Keratinocyte (primary cell): ENCODE measurements at regions not wholly inside any gene's neighbourhood (a gene's known extent, or its start where the extent isn't known, plus 50 kb on each side); places are given as distances from the start of the nearest gene placed in this dataset.

Experiments used
- DNase-seq: peaks from one replicate; pipeline ENCODE4 v3.0.0-alpha.2; 2011; ENCODE audit warnings: low read depth, missing footprints, low spot score
- FAIRE-seq: peaks from 2 replicates; lab custom pipeline; 2011; peaks lifted over from hg19 to GRCh38; lab: Jason Lieb, UNC
- H2AFZ ChIP-seq: 2 replicates; pipeline ENCODE4 v1.6.0; 2012; ENCODE audit warnings: low read length, control low read depth, inconsistent platforms; ENCODE audit not compliant: control insufficient read depth
- H3K27ac ChIP-seq: 2 replicates; pipeline ENCODE4 v1.5.1; 2011; ENCODE audit warnings: low read length; ENCODE audit not compliant: control insufficient read depth, insufficient read depth
- H3K27me3 ChIP-seq: 3 replicates; pipeline ENCODE4 v1.6.0; 2011; ENCODE audit warnings: low read length; ENCODE audit not compliant: control insufficient read depth, insufficient read depth; ENCODE audit errors: extremely low read depth
- H3K36me3 ChIP-seq, 2 experiments: 2 replicates in 1 of 2; 3 replicates in 1 of 2; pipeline ENCODE4 v1.5.1; 2011; ENCODE audit warnings: low read length in 2 of 2, mild to moderate bottlenecking in 1 of 2; ENCODE audit not compliant: control insufficient read depth in 2 of 2, insufficient read depth in 2 of 2; ENCODE audit errors: extremely low read depth in 1 of 2
- H3K4me1 ChIP-seq: 3 replicates; pipeline ENCODE4 v1.5.1; 2011; ENCODE audit warnings: low read length; ENCODE audit not compliant: control insufficient read depth, insufficient read depth; ENCODE audit errors: extremely low read depth
- H3K4me2 ChIP-seq: 3 replicates; pipeline ENCODE4 v1.6.0; 2011; ENCODE audit warnings: low read depth, low read length; ENCODE audit not compliant: control insufficient read depth, insufficient read depth; ENCODE audit errors: extremely low read depth
- H3K4me3 ChIP-seq, 3 experiments: fragments of 200-600 bp in 1 of 3; sonication (generic) in 1 of 3; 2 replicates in 2 of 3; 3 replicates in 1 of 3; pipeline ENCODE4 v1.5.1; 2011 to 2016; ENCODE audit warnings: low read length in 3 of 3, mild to moderate bottlenecking in 3 of 3, control low read depth in 2 of 3, inconsistent platforms in 1 of 3, low read depth in 1 of 3, mixed read lengths in 1 of 3, mixed run types in 1 of 3, moderate library complexity in 1 of 3; ENCODE audit not compliant: control insufficient read depth in 2 of 3, insufficient read depth in 2 of 3; ENCODE audit errors: extremely low read depth in 1 of 3
- H3K79me2 ChIP-seq: 2 replicates; pipeline ENCODE4 v1.6.0; 2012; ENCODE audit warnings: low read length; ENCODE audit not compliant: control insufficient read depth, insufficient read depth
- H3K9ac ChIP-seq: 3 replicates; pipeline ENCODE4 v1.6.0; 2011; ENCODE audit warnings: low read length; ENCODE audit not compliant: control insufficient read depth, insufficient read depth; ENCODE audit errors: extremely low read depth
- H3K9me1 ChIP-seq: 3 replicates; pipeline ENCODE4 v1.6.0; 2011; ENCODE audit warnings: low read length; ENCODE audit not compliant: control insufficient read depth, insufficient read depth; ENCODE audit errors: extremely low read depth
- H3K9me3 ChIP-seq: 2 replicates; pipeline ENCODE4 v1.5.1; 2012; ENCODE audit warnings: low read depth, low read length; ENCODE audit not compliant: control insufficient read depth
- H4K20me1 ChIP-seq: 3 replicates; pipeline ENCODE4 v1.6.0; 2011; ENCODE audit warnings: low read length; ENCODE audit not compliant: control insufficient read depth, insufficient read depth; ENCODE audit errors: extremely low read depth
- CTCF ChIP-seq, 3 experiments: IDR thresholded peaks in 1 of 3; conservative IDR thresholded peaks in 1 of 3; optimal IDR thresholded peaks in 1 of 3; 2 replicates in 2 of 3; 3 replicates in 1 of 3; pipeline versions ENCODE3 to v1.5.1; 2011; ENCODE audit warnings: low read length in 3 of 3, mild to moderate bottlenecking in 3 of 3, moderate library complexity in 2 of 3, control low read depth in 1 of 3, inconsistent platforms in 1 of 3; ENCODE audit not compliant: insufficient read depth in 2 of 3; ENCODE audit errors: extremely low read depth in 1 of 3
- EZH2 ChIP-seq: IDR thresholded peaks from one replicate; pipeline ENCODE4 v1.6.1; 2012; ENCODE audit warnings: inconsistent platforms, mild to moderate bottlenecking, low read length, moderate library complexity
- dilution Hi-C: fragments of 300-500 bp; cut with MboI; formaldehyde crosslinking; loops from one replicate; pipeline ENCODE4 v1.7.0; 2020; ENCODE audit warnings: low sequenced_read_pairs; ENCODE audit not compliant: extremely low pct_ligation_motif_present

- FAIRE-seq (no peak), DNase-seq (no peak)
- dilution Hi-C loops, result no loop called here
- Histone ChIP-seq H3K4me3 (no peak overlapping the region), H3K9me3 (no peaks in the 10 kb centered on the region), H3K4me1 (peaks cover 9% of the 10 kb centered on the region), H3K9ac (no peak overlapping the region), H3K79me2 (no peaks in the 10 kb centered on the region), H3K4me2 (no peak overlapping the region), H3K27ac (no peak overlapping the region), H3K27me3 (no peaks in the 10 kb centered on the region), H3K9me1 (no peaks in the 10 kb centered on the region), H4K20me1 (no peaks in the 10 kb centered on the region), H2AFZ (no peak overlapping the region), H3K36me3 (no peaks in the 10 kb centered on the region)
- no peak for TF ChIP-seq CTCF (optimal IDR thresholded peaks at IDR 0.05 in 1 of 3, IDR thresholded peaks at IDR 0.05 in 1 of 3, conservative IDR thresholded peaks at IDR 0.05 in 1 of 3; ENCODE audit: extremely low read depth in 1 of 3, insufficient read depth in 2 of 3, low read length in 3 of 3)
- no peak for TF ChIP-seq EZH2
Measured at GRCh38 chr12:45669093-45669492, 60.4 kb upstream of the ARID2 start.

GRCh38 chr12:45669792-45670191, 59.7 kb upstream of the ARID2 start:
- DNase-seq, result no peak
- FAIRE-seq, result no peak
- peak overlapping the region; percentile 21 for H2AFZ ChIP-seq
- H3K27ac ChIP-seq, result no peak overlapping the region
- dilution Hi-C loops, result no loop called here
- H3K4me2 ChIP-seq, result no peak overlapping the region
- H3K27me3 ChIP-seq, result no peaks in the 10 kb centered on the region
- no peaks in the 10 kb centered on the region for H3K9me3 ChIP-seq
- no peaks in the 10 kb centered on the region for H3K36me3 ChIP-seq
- H3K9me1 ChIP-seq, result no peaks in the 10 kb centered on the region
- TF ChIP-seq EZH2 (no peak), CTCF (optimal IDR thresholded peaks at IDR 0.05 in 1 of 3, IDR thresholded peaks at IDR 0.05 in 1 of 3, conservative IDR thresholded peaks at IDR 0.05 in 1 of 3; ENCODE audit: extremely low read depth in 1 of 3, insufficient read depth in 2 of 3, low read length in 3 of 3) (no peak)
- no peak overlapping the region for H3K9ac ChIP-seq
- peaks cover 16% of the 10 kb centered on the region for H3K4me1 ChIP-seq
- H3K4me3 ChIP-seq, result no peak overlapping the region
- H3K79me2 ChIP-seq, result no peaks in the 10 kb centered on the region
- H4K20me1 ChIP-seq, result no peaks in the 10 kb centered on the region
